SKM-1 treated with dmso at 0.1 percent for 144 hours (cell line): ENCODE measurements at regions not wholly inside any gene's neighbourhood (a gene's known extent, or its start where the extent isn't known, plus 50 kb on each side); places are given as distances from the start of the nearest gene placed in this dataset.

Experiments used
- DNase-seq: peaks from one replicate; lab custom pipeline; 2025; ENCODE audit not compliant: unreplicated experiment; lab: John Stamatoyannopoulos, UW

GRCh38 chr7:45349090-45349489, 191.5 kb downstream of the RAMP3 start:
- DNase-seq: no peak

DNA sequence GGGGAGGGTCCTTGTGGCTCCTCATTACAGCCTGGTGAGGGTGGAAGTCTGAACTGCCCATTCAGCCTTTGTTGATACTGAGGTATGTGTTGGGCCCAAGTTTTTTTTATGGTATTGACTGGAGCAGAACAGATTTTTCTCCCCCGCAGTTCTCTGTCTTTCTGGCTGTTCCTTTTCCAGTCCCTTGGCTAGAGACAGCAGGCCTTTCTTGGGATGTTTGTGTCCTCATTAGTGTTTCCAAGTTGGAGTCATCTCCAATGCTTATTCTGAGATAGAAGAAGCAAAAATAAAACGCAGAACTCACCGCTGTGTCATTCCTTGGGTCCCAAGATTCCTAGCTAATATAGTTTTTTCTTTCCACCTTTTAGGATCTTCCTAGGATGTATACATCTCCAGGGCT, 193.3 kb downstream of the RAMP3 start:
- DNase-seq: no peak

- no peak for DNase-seq
These were observed 200.7 kb downstream of the RAMP3 start for GRCh38 chr7:45358287-45358686.

DNA sequence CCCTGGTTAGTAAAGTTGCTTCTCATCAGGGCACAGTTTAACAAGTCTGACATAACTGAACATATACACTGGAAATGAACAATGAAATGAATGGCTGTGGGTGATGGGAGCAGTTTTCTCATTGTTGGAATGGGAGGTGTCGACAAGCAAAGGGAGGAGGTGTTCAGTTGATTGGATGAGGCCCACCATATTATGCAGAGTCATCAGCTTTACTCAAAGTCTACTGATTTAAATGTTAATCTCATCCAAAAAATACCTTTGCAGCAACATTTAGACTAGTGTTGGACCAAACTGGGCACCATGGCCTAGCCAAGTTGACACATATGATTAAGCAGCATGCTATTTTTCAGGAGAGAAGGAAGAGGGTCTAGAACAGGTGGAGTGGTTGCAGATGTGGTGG, 201.7 kb downstream of the RAMP3 start:
- no peak for DNase-seq

DNA sequence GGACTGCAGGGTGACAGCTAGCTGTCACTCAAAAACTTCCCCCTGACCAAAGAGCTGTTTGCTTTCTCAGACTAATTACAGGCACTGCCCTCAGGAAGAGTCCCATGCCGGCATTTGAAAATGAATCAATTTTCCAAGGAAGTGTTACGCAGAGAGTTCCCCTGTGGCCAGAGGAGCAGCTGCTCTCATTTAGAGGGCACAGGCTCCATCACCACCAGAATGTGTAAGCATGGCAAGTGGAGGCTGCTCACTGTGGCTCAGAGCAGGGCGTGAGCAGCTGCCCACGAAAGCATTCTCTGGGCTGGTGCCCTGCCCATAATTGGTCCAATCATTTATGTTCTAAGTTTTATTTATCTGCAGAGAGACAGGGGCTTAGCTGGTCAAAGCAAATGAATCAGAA, 202.2 kb downstream of the RAMP3 start:
- no peak for DNase-seq

DNA sequence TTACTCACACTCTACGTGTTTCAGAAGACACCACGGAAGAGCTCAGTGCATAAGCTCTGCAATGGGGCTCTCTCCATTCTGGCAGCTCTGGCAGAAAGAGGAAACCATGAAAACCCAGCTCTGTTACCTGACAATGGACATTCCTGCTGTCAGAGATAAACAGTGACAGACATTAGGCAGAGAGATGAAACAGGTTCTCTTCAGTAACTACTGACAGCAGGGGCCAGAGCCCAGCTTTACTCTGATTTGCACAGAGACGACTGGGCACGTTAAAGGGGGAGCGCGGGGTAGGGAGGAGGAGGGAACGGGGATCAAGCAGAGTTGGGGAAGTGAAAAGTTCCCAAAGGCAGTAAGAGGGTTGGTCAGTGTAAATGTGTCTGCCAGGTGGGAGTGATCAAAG, 206.1 kb downstream of the RAMP3 start:
- DNase-seq: no peak

GRCh38 chr7:45365341-45365740, 207.8 kb downstream of the RAMP3 start:
- DNase-seq: no peak

GRCh38 chr7:45366475-45366874, 207.7 kb upstream of the ADCY1 start:
- DNase-seq: no peak

- no peak for DNase-seq
These were observed 207.1 kb upstream of the ADCY1 start for GRCh38 chr7:45367026-45367425.

- no peak for DNase-seq
These were observed 205.9 kb upstream of the ADCY1 start for GRCh38 chr7:45368129-45368807.

GRCh38 chr7:45384499-45384898, 189.7 kb upstream of the ADCY1 start:
- no peak for DNase-seq

GRCh38 chr7:45387837-45388236, 186.3 kb upstream of the ADCY1 start:
- DNase-seq: no peak

DNA sequence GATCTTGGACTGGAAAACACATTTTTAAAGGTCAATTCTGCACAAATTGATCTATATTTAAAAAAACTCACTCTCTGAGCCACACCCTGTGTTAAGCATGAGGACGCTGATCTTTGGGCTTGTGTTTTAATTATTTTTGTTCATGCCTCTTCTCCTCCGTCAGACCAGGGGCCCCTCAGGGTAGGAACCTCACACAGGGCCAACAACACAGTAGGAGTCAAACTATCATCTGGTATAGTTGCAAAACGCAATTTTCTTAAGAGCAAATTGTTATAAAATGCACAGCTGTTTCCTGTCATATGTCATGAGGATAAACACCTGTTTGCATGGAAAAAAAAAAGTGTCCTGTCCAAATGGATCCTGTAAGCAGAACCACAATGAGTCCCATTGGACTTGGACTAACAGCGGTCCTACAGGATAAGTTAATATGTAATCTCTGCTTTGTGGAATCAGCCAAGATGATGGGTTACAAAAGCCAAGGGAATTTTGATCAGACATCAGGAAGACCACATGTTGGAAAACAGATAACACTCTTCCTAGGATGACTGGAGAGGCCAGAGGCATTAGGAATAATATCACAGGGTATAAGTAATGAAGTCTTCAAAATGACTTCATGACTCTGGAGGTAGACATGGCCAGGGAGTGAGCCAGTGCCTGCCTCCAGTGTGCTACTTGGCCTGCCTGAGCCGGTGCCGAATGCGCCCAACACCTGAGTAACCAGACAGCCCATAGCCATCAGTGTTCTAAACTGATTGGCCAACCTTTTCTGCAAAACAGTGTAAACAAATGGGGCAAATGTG, 184.9 kb upstream of the ADCY1 start:
- DNase-seq: no peak

DNA sequence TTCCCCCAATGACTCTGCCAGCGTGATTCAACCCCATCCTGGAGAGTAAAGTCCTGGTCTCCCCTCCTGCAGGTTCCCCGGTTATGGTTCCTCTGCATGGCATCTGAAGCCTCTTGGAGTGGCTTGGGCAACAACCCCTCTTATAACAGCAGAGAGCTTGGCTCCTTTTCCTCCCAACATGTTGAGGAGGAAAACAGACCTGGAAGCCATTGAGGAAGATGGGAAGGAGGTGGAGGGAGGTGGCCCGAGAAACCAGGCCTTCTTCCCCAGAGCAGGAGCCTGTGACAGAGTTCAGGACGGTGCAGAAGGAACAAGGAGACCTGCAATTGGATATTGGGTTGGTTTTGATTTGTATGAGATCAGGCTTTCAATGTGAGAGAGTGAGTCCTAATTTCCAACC, 184.0 kb upstream of the ADCY1 start:
- no peak for DNase-seq

DNA sequence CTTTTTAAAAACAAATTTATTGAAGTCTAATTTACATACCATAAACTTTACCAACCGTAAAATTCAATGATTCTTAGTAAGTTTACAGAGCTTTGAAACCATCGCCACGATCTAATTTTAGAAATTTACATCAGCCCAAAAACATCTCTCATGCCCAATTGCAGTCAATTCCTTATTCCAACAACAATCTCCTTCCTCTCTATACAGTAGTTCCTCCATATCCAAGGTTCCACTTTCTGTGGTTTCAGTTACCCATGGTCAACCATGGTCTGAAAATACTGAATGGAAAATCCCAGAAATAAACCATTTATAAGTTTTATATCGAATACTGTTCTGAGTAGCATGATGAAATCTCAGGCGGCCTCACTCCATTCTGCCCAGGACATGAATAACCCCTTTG, 183.4 kb upstream of the ADCY1 start:
- DNase-seq: no peak

DNA sequence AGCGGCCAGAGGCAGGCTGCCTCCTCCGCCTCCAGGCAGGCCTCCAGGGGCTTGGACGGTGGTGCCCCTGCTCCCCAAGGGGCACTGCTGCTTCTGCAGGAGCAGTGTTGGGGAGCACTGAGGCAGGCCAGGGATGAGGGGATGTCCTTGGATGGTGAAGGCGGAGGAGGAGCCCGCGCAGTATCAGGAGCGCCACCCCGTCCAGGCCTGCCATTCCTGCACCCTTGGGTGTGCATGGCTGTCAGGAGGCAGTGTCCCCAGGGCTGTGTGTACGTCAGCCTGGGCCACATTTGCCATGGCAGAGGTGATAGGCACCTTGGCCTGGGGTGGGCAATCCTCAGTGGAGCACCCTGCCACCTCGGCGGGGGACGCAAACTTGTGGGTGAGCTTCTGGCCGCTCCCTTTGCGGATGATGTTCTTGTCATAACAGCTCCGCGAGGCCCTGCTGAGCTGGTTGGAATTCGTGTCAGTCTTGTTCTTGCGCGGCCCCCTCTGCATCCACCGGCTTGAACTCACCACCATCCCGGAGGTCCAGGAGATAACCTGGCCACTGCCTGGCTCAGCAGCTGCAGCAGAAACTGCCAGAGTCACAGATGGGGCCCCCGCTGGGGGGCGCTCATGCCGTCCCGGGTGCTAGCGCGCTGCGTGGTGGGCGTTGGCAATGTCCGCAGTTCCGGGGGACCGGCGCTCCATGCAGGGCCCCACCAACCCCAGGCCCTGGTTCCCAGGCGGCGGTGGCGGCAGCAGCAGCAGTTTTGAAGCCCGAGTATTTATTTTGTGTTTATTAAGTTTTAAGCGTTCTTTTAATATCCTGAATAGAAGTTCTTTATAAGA, 182.3 kb upstream of the ADCY1 start:
- no peak for DNase-seq

DNA sequence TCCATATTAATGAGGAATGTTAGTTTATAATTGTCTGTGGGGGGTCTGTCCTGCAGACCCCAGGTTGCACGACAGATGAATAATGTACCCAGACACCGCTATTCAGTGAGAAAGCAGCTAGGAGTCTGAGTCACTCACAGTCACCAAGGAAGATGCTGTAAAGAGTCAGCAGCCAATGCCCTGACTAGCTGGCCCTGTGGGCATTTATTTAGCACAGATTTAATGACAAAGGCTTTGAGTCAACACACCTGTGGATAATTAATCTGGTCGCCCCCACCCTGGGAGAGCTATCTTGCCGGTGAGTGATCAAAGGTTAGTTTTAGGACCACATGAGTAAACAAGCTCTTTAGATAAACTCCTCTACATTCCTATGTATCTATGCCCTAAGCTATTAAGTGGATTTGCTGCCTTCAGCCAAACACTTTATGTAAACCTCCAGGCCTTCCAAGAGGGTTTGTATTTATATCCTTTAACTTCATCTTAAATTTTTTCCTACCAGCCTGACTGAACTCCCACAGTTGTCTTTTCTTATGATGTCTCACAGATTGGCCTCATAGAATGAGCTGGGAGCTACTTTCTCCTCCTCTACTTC, 180.0 kb upstream of the ADCY1 start:
- no peak for DNase-seq

GRCh38 chr7:45399069-45399468, 175.1 kb upstream of the ADCY1 start:
- no peak for DNase-seq

DNA sequence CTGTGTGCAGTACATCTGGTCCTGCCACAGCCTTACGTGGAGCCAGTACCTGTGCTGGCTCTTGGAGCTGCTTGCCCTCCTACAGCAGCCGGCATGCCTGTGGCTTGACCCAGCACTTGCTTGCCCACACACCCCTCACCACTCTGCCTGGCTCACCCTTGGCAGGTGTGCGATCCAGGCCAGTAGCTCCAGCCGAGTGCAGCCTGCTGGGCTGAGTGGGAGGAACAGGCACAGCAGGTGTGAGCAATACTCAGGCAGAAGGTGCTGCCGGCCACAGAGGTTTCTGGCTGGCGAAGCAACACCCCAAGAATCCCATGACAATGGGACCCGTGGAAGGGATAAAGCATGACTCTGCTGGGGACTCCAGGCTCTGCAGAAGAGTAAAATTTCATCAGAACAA, 173.5 kb upstream of the ADCY1 start:
- DNase-seq: no peak

- no peak for DNase-seq
These were observed 173.0 kb upstream of the ADCY1 start for GRCh38 chr7:45401155-45401554.

GRCh38 chr7:45401851-45402250, 172.3 kb upstream of the ADCY1 start:
- DNase-seq: no peak
